ENCODE measurements at regions not wholly inside any gene's neighbourhood (a gene's known extent, or its start where the extent isn't known, plus 50 kb on each side); places are given as distances from the start of the nearest gene placed in this dataset.

- Histone ChIP-seq H3K4me1 (ENCODE audit: low read length) (no peaks in the 10 kb centered on the region), H2AFZ (ENCODE audit: low read length) (no peak overlapping the region), H3F3A (ENCODE audit: insufficient read depth, low read length) (no peaks in the 10 kb centered on the region), H3K27ac (ENCODE audit: low read length) (no peak overlapping the region), H3K36me3 (replicated peaks; ENCODE audit: insufficient read depth, low read length) (no peaks in the 10 kb centered on the region), H3K4me2 (ENCODE audit: low read depth, low read length) (no peak overlapping the region), H3K4me3 (ENCODE audit: low read length) (no peak overlapping the region), H3K9me2 (replicated peaks; ENCODE audit: insufficient read depth, low read length) (no peaks in the 10 kb centered on the region), H3K9ac (ENCODE audit: low read length) (no peak overlapping the region), H4K20me1 (ENCODE audit: insufficient read depth, low read length) (no peaks in the 10 kb centered on the region), H3K27me3 (replicated peaks; ENCODE audit: insufficient read depth, low read length) (no peaks in the 10 kb centered on the region), H3K9me3 (replicated peaks; ENCODE audit: insufficient read depth, low read length) (no peaks in the 10 kb centered on the region), H3K79me2 (ENCODE audit: low read length) (no peaks in the 10 kb centered on the region)
- TF ChIP-seq EZH2 (optimal IDR thresholded peaks at IDR 0.05; ENCODE audit: low read depth, low read length) = no peak
- no peak for TF ChIP-seq CTCF (IDR thresholded peaks at IDR 0.05; ENCODE audit: low read length)
- no peak for TF ChIP-seq EZH2phosphoT487 (IDR thresholded peaks at IDR 0.05; ENCODE audit: low read length)
- DNase-seq = no peak
Measured at GRCh38 chr5:157978061-157978460, 119.1 kb upstream of the CLINT1 start.

GRCh38 chr5:157976429-157976828 is 117.5 kb upstream of the CLINT1 start:
- H4K20me1 ChIP-seq (ENCODE audit: insufficient read depth, low read length) = no peaks in the 10 kb centered on the region
- H3K27me3 ChIP-seq (replicated peaks; ENCODE audit: insufficient read depth, low read length) = no peaks in the 10 kb centered on the region
- no peaks in the 10 kb centered on the region for H3K9me3 ChIP-seq (replicated peaks; ENCODE audit: insufficient read depth, low read length)
- H2AFZ ChIP-seq (ENCODE audit: low read length) = no peak overlapping the region
- no peak overlapping the region for H3K9ac ChIP-seq (ENCODE audit: low read length)
- no peaks in the 10 kb centered on the region for H3K79me2 ChIP-seq (ENCODE audit: low read length)
- no peak for DNase-seq
- no peaks in the 10 kb centered on the region for H3K9me2 ChIP-seq (replicated peaks; ENCODE audit: insufficient read depth, low read length)
- no peak overlapping the region for H3K4me2 ChIP-seq (ENCODE audit: low read depth, low read length)
- no peaks in the 10 kb centered on the region for H3F3A ChIP-seq (ENCODE audit: insufficient read depth, low read length)
- H3K36me3 ChIP-seq (replicated peaks; ENCODE audit: insufficient read depth, low read length) = no peaks in the 10 kb centered on the region
- no peak for TF ChIP-seq EZH2 (optimal IDR thresholded peaks at IDR 0.05; ENCODE audit: low read depth, low read length)
- no peak for TF ChIP-seq CTCF (IDR thresholded peaks at IDR 0.05; ENCODE audit: low read length)
- no peak for TF ChIP-seq EZH2phosphoT487 (IDR thresholded peaks at IDR 0.05; ENCODE audit: low read length)
- H3K4me3 ChIP-seq (ENCODE audit: low read length) = no peak overlapping the region
- H3K4me1 ChIP-seq (ENCODE audit: low read length) = no peaks in the 10 kb centered on the region
- H3K27ac ChIP-seq (ENCODE audit: low read length) = no peak overlapping the region

- no peak overlapping the region for H3K4me2 ChIP-seq (ENCODE audit: low read depth, low read length)
- no peaks in the 10 kb centered on the region for H4K20me1 ChIP-seq (ENCODE audit: insufficient read depth, low read length)
- H3K4me3 ChIP-seq (ENCODE audit: low read length) = no peak overlapping the region
- TF ChIP-seq EZH2 (optimal IDR thresholded peaks at IDR 0.05; ENCODE audit: low read depth, low read length) (no peak), EZH2phosphoT487 (IDR thresholded peaks at IDR 0.05; ENCODE audit: low read length) (no peak), CTCF (IDR thresholded peaks at IDR 0.05; ENCODE audit: low read length) (no peak)
- H3F3A ChIP-seq (ENCODE audit: insufficient read depth, low read length) = no peaks in the 10 kb centered on the region
- DNase-seq = no peak
- no peaks in the 10 kb centered on the region for H3K9me3 ChIP-seq (replicated peaks; ENCODE audit: insufficient read depth, low read length)
- no peak overlapping the region for H3K27ac ChIP-seq (ENCODE audit: low read length)
- no peaks in the 10 kb centered on the region for H3K9me2 ChIP-seq (replicated peaks; ENCODE audit: insufficient read depth, low read length)
- H2AFZ ChIP-seq (ENCODE audit: low read length) = no peak overlapping the region
- no peaks in the 10 kb centered on the region for H3K36me3 ChIP-seq (replicated peaks; ENCODE audit: insufficient read depth, low read length)
- no peaks in the 10 kb centered on the region for H3K27me3 ChIP-seq (replicated peaks; ENCODE audit: insufficient read depth, low read length)
- no peak overlapping the region for H3K9ac ChIP-seq (ENCODE audit: low read length)
- H3K79me2 ChIP-seq (ENCODE audit: low read length) = no peaks in the 10 kb centered on the region
- no peaks in the 10 kb centered on the region for H3K4me1 ChIP-seq (ENCODE audit: low read length)
Measured at GRCh38 chr5:157972579-157972978, 113.6 kb upstream of the CLINT1 start.

All from MM.1S (cell line).